ENCODE measurements at regions not wholly inside any gene's neighbourhood (a gene's known extent, or its start where the extent isn't known, plus 50 kb on each side); places are given as distances from the start of the nearest gene placed in this dataset.

GRCh38 chr4:75370576-75370975 is 143.6 kb downstream of the RCHY1 start:
- TF ChIP-seq CTCF (conservative IDR thresholded peaks at IDR 0.05; ENCODE audit: low read length): no peak
- TF ChIP-seq EZH2phosphoT487 (IDR thresholded peaks at IDR 0.05; ENCODE audit: borderline replicate concordance): no peak
